Activated naive CD8-positive, alpha-beta T cell treated with anti-CD3 and anti-CD28 coated beads for 36 hours (primary cell): ENCODE measurements at regions not wholly inside any gene's neighbourhood (a gene's known extent, or its start where the extent isn't known, plus 50 kb on each side); places are given as distances from the start of the nearest gene placed in this dataset.

Experiments used
- DNase-seq: peaks from one replicate; pipeline ENCODE4 v3.0.0; 2021
- H3K27ac Mint-ChIP-seq: one replicate; pipeline ENCODE4 v1.8.0; 2022; ENCODE audit warnings: mild to moderate bottlenecking, moderate library complexity, mixed read lengths
- H3K27me3 Mint-ChIP-seq: one replicate; pipeline ENCODE4 v1.8.0; 2022; ENCODE audit warnings: mild to moderate bottlenecking, mixed read lengths
- H3K36me3 Mint-ChIP-seq: one replicate; pipeline ENCODE4 v1.8.0; 2021; ENCODE audit warnings: mild to moderate bottlenecking, mixed read lengths
- H3K4me1 Mint-ChIP-seq: one replicate; pipeline ENCODE4 v1.8.0; 2021; ENCODE audit warnings: mixed read lengths
- H3K4me3 Mint-ChIP-seq: one replicate; pipeline ENCODE4 v1.8.0; 2022; ENCODE audit warnings: mild to moderate bottlenecking, moderate library complexity, mixed read lengths
- H3K9me3 Mint-ChIP-seq: one replicate; pipeline ENCODE4 v1.8.0; 2022; ENCODE audit warnings: mixed read lengths

DNA sequence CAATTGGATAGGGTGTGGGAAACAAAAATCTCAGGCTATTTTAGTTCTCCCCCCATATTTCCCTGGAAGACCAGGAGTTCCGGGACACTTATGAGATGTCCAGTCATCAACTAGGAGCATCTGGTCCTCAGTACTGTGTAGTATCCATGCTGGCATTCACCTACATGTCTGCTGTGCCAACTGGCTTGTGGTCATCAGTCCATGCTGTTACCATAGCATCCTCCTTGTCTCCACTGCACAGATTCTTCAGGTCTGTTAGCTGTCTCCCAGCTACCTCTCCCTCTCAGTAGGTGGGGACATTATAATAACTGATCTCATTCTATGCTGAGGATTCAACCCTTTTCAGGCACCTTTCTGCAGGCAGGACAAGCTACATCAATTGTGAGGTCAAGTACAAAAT is 302.9 kb downstream of the BARHL2 start:
- Mint-ChIP-seq H3K36me3 (no peaks in the 10 kb centered on the region), H3K4me1 (no peaks in the 10 kb centered on the region), H3K4me3 (no peak overlapping the region), H3K9me3 (peaks cover 3% of the 10 kb centered on the region), H3K27me3 (no peaks in the 10 kb centered on the region), H3K27ac (no peak overlapping the region)
- DNase-seq = no peak

DNA sequence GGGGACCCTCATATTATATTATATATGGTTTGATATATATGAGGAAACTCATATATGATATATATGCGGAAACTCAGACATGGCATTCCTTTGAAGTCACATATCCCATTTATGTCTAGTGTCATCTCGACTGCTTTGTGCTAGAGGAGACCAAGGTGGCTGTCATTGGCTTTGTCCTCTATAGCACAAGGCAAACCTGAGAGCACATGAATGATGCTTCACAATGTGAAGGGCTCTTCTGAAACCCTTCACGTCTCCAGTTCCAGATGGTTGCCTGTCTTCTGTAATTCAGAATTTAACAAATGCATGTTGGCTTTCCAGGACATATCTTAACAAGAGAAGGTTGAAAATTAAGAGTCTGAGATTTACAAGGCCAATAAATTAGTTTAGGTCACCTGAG is 303.6 kb downstream of the BARHL2 start:
- Mint-ChIP-seq H3K27me3 (no peaks in the 10 kb centered on the region), H3K4me3 (no peak overlapping the region), H3K4me1 (no peaks in the 10 kb centered on the region), H3K27ac (no peak overlapping the region), H3K9me3 (peaks cover 3% of the 10 kb centered on the region), H3K36me3 (no peaks in the 10 kb centered on the region)
- DNase-seq = no peak

DNA sequence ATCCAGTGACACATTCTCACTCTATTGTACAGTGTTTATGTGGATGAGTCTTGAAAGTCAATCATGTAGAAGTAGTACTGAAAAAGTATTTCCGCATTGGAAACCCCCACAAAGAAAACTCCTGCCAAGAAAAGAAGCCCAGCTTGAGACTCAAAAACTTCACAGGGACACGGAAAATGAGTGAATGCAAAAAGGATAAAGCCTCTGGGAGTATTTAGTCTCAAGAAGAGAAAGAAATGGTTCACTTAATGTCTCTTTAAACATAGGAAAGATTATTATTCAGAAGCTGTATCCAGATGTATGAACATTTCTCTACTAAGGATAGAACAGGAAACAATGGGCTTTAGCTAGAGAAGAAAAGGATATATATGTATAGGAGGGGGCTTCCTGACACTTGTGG is 304.5 kb downstream of the BARHL2 start:
- Mint-ChIP-seq H3K27me3 (no peaks in the 10 kb centered on the region), H3K27ac (no peak overlapping the region), H3K36me3 (no peaks in the 10 kb centered on the region), H3K9me3 (peaks cover 3% of the 10 kb centered on the region), H3K4me3 (no peak overlapping the region), H3K4me1 (no peaks in the 10 kb centered on the region)
- no peak for DNase-seq

DNA sequence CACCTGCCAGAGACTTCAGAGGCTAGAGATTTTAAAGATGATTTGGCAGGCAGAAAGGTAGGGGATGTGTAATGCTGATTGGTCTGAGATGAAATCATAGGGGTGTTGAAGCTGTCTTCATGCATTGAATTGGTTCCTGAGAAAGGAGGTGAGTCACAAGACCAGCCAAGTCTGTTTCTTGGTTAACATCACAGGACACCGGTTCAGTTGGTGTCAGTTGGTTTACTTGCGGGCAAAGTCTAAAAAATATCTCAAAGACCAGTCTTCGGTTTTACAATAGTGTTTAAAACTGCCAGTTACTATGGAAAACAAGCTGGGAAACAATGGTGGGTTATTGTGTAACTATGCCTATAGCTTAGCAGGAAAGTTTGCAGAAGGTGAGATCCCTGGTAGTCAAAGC is 305.9 kb downstream of the BARHL2 start:
- Mint-ChIP-seq H3K36me3 (no peaks in the 10 kb centered on the region), H3K27ac (no peak overlapping the region), H3K4me3 (no peak overlapping the region), H3K9me3 (peaks cover 3% of the 10 kb centered on the region), H3K4me1 (no peaks in the 10 kb centered on the region), H3K27me3 (no peaks in the 10 kb centered on the region)
- DNase-seq = no peak

DNA sequence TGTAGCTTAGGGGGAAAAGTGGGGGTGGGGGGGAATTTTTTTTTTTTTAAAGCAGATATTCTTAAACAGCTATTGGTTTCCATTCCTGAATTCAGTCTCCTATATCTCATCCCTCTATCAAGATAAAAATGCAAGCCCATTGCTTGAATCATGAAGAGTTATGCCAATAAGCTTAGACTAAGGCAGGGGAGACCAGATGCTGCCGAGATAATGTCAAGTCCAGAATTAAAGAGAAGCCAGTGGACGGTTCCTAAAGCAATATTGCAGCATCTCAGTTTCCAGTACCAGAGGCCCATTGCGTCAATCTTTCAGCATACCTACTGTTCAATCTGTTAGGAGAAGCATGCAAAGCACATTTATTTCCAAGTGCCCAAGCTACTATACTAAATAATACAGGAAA is 309.4 kb downstream of the BARHL2 start:
- no peak overlapping the region for H3K27ac Mint-ChIP-seq
- H3K36me3 Mint-ChIP-seq = no peaks in the 10 kb centered on the region
- H3K9me3 Mint-ChIP-seq = no peaks in the 10 kb centered on the region
- no peak for DNase-seq
- no peaks in the 10 kb centered on the region for H3K4me1 Mint-ChIP-seq
- H3K4me3 Mint-ChIP-seq = no peak overlapping the region
- no peaks in the 10 kb centered on the region for H3K27me3 Mint-ChIP-seq

DNA sequence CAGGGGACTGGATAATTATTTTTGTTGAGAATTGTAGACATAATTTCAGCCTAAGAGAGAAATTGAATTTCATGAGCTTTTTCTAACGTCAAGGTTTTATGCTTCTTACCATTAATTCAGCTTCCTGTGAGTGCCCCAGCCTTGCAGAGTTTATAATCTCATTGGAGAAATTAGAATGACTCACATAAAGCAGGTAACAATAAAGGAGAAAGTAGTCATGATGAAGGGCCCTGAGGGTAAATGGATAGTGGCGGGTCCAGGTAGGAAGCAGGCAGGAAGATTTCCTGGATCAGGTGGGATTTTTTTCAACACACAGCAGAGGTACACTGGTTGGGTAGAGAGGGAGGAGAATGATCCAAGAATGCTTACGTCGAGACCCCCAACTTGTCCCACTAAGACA is 311.4 kb downstream of the BARHL2 start:
- H3K4me3 Mint-ChIP-seq = no peak overlapping the region
- no peak overlapping the region for H3K27ac Mint-ChIP-seq
- no peaks in the 10 kb centered on the region for H3K9me3 Mint-ChIP-seq
- no peaks in the 10 kb centered on the region for H3K27me3 Mint-ChIP-seq
- DNase-seq = no peak
- no peaks in the 10 kb centered on the region for H3K4me1 Mint-ChIP-seq
- H3K36me3 Mint-ChIP-seq = no peaks in the 10 kb centered on the region

DNA sequence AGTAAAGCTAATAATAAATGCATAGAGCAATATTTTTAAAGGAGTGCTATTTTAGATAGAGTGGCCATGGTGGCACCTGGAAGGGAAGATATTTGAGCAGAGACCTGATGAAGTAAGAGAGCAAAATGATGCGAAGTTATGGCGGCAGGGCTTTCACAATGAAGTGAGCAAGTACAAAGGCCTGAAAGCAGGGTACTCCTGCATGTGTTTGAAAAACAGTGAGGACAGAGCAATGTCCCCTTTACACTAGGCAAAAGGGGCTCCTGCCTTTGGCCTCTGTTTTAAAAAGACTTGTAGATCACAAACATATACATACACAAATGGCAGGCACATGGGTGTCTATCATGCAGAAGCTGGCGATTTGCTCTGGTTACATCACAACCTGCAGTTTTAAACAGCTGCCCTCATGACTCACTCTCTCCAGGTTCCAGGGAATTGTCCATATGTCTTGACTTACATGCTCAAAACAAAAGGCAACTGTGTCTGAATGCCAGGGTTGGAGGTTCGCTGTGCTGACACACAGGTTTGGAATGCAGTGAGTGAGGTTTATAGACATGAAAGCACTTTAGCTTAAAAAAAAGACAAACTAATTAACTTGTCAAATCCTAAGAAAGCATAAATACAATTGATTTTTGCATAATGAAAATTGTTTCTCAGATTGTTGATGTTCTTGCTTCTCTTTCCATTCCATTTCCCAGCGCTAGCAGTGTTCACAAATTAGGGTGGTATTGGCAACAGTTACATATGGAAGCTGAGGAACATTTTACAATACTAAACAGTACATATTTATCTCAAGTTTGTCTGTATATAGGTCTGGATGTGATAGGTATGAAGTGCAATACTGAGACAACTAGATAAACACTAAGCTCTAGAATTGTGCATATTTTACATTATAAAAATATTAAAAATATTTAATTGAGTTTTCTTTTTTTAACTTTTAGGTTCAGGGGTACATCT is 313.9 kb downstream of the BARHL2 start:
- H3K27ac Mint-ChIP-seq = no peak overlapping the region
- no peaks in the 10 kb centered on the region for H3K27me3 Mint-ChIP-seq
- no peak for DNase-seq
- H3K36me3 Mint-ChIP-seq = no peaks in the 10 kb centered on the region
- no peak overlapping the region for H3K4me3 Mint-ChIP-seq
- no peaks in the 10 kb centered on the region for H3K4me1 Mint-ChIP-seq
- no peaks in the 10 kb centered on the region for H3K9me3 Mint-ChIP-seq

DNA sequence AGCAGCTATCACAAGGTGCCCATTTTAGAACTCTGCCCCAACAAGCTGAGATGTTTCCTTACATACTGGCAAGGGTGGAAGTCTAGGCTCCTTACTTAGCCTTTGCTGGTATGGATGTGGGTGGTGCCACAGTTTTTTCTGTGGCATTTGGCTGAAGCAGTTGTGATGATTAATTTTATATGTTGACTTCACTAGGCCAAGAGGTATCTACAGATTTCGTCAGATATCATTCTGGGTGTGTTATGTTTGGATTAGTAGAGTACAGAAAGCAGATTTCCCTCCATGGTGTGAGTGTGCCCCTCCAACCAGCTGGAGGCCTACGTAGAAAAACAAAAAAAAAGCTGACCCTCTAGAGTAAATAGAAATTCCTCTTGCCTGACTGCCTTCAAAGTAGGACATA is 317.0 kb downstream of the BARHL2 start:
- Mint-ChIP-seq H3K9me3 (no peaks in the 10 kb centered on the region), H3K4me3 (no peak overlapping the region), H3K4me1 (no peaks in the 10 kb centered on the region), H3K27ac (no peak overlapping the region), H3K36me3 (no peaks in the 10 kb centered on the region), H3K27me3 (no peaks in the 10 kb centered on the region)
- no peak for DNase-seq

DNA sequence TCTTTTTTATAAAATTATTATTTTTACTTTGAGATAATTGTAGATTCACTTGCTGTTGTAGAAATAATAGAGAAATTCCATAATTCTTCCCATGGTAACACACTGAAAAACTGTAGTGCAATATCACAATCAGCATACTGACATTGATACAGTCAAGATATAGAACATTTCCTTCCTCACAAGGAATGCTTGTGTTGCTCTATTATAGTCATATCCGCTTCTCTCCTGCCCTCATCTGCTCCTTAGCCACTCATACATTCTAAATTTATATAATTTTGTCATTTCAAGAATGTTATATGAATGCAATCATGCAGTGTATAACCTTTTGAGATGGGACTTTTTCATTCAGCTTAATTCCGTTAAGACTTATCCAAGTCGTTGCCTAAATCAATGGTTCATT is 320.2 kb downstream of the BARHL2 start:
- Mint-ChIP-seq H3K27ac (no peak overlapping the region), H3K4me1 (no peaks in the 10 kb centered on the region), H3K4me3 (no peak overlapping the region), H3K27me3 (no peaks in the 10 kb centered on the region), H3K9me3 (no peaks in the 10 kb centered on the region), H3K36me3 (no peaks in the 10 kb centered on the region)
- DNase-seq = no peak

DNA sequence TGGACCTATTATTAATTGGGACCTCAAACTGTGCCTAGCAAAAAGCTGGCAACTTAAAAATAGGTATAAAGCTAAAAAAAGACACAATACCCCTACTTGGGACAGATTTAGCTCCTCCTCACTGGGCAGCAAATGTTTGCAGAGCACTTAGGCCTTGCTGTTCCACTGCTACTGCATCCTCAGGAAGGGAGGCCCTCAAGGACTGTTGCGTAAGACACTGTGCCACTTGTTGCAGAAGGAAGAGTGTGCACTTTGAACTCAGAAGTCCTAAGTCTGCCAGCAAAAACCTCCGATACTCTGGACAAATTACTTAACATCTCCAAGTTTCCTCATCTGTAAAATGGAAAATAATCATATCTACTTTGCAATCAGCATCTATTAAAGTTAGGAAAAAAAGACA is 322.9 kb downstream of the BARHL2 start:
- DNase-seq = no peak
- H3K36me3 Mint-ChIP-seq = no peaks in the 10 kb centered on the region
- H3K27me3 Mint-ChIP-seq = no peaks in the 10 kb centered on the region
- no peaks in the 10 kb centered on the region for H3K4me1 Mint-ChIP-seq
- no peak overlapping the region for H3K4me3 Mint-ChIP-seq
- no peaks in the 10 kb centered on the region for H3K9me3 Mint-ChIP-seq
- no peak overlapping the region for H3K27ac Mint-ChIP-seq

DNA sequence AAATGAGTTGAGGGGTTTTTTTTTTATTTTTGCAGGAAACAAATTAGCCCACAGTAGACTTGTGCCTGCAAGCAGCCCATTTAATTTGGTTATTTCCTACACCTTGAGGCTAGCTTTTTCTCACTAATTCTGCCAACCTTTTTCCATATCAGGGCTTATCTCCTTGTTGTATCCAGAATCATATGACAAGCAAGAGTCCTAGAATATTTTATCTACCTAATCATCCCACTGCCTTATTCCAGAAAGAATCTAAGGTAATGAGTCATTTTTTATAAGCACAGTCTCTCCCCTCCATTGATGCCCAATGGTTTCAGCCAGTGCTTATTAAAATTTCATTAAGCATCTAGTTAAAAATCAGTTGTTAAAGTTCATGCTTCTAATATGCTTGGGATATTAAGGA is 324.1 kb downstream of the BARHL2 start:
- no peaks in the 10 kb centered on the region for H3K9me3 Mint-ChIP-seq
- H3K27me3 Mint-ChIP-seq = no peaks in the 10 kb centered on the region
- DNase-seq = no peak
- no peak overlapping the region for H3K27ac Mint-ChIP-seq
- H3K4me1 Mint-ChIP-seq = no peaks in the 10 kb centered on the region
- H3K36me3 Mint-ChIP-seq = no peaks in the 10 kb centered on the region
- no peak overlapping the region for H3K4me3 Mint-ChIP-seq

DNA sequence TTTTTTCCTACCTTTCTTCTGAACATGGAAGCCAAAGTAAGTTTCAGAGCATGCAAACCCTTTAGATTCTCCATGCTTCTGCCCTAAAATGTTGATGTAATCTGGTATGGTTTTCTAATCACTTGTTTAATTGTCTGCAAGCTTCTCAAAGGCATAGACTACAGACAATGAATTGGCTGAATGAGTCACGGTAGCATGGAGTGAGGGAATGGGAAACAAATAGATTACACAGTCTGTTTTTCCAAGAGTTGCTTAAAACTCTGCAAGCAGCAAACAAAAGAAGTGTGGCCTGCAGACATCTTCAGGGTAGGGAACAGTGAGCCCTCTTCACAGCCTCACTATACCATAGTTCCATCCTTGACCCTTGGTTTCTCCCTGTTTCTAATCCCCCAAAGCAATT is 326.0 kb downstream of the BARHL2 start:
- no peaks in the 10 kb centered on the region for H3K9me3 Mint-ChIP-seq
- no peak for DNase-seq
- no peak overlapping the region for H3K4me3 Mint-ChIP-seq
- no peaks in the 10 kb centered on the region for H3K27me3 Mint-ChIP-seq
- no peaks in the 10 kb centered on the region for H3K4me1 Mint-ChIP-seq
- no peak overlapping the region for H3K27ac Mint-ChIP-seq
- H3K36me3 Mint-ChIP-seq = no peaks in the 10 kb centered on the region

DNA sequence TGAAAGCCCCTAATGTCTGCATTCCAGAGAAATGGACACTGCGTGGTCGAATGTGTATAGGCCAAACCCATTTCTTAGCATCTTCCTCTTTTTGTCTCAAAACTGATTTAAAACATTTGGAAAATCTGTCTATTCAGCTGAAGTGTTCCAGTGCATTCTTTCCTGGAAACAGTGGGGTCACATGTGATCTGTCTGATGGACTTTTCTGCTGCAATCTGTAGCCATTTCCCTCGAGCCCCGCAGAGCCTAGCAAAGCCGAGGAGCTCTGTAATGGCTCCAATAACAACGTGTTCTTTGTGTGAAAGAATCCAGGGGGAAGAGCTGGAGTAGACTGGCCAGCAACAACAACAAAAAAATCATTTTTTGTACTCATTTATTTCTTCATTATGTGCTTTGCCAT is 329.3 kb downstream of the BARHL2 start:
- Mint-ChIP-seq H3K4me3 (no peak overlapping the region), H3K4me1 (no peaks in the 10 kb centered on the region), H3K36me3 (no peaks in the 10 kb centered on the region), H3K27ac (no peak overlapping the region), H3K27me3 (no peaks in the 10 kb centered on the region), H3K9me3 (no peaks in the 10 kb centered on the region)
- no peak for DNase-seq

DNA sequence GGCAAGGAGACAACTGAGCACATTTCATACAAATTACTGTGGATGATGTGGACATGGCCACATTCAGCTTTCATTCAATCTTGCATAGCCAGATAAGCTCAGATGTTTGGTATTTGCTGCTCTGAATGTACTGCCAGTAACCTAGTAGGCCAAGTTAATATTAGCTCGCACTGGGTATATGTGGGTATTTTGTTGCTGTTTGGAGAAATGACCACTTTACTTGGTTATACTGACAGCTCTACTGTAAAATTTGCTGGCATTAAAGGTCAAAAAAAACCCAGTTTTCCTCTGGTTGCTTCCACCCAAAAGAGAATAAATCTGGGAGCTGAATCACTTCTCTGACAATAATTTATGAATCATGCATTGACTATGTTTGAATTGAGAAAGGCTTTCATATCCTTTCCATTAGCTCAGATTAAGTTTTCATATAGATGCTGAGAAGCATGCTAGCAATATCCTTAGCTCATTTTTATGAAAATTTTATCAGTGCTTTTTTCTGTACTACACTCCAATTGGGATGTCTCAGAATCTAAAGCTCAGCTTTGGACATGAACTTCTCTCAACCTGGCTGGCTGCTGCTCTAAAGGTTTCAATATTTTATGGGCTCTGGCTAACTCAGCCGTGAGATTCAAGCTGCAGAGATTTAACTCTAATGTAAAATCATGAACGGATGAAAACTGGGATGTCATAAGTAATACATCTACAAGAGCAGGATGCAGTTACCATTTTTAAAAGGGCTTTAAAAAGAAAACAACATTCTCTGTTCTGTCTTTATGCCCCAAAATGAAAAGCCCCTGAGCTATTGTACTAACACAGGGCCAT is 330.0 kb downstream of the BARHL2 start:
- no peak for DNase-seq
- Mint-ChIP-seq H3K36me3 (no peaks in the 10 kb centered on the region), H3K4me1 (no peaks in the 10 kb centered on the region), H3K9me3 (no peaks in the 10 kb centered on the region), H3K27me3 (no peaks in the 10 kb centered on the region), H3K27ac (no peak overlapping the region), H3K4me3 (no peak overlapping the region)

DNA sequence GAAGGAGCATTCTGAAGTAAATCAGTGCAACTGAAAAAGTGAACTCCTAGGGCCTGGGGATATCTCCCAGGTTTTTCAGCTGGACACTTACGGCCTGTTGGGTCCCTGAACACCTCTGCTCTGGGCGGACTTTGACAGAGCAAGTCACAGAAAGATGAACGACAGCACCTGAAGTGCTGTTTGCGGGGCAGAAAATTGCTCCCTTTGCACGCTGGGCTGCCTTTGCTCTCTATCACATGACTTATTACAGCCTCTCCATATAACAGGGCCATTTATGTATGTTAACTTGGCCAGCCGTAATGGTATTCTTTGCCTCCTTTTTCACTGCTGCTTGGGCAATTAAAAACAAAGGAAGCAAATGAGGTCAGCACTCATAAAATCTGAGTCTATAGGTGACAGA is 332.9 kb downstream of the BARHL2 start:
- Mint-ChIP-seq H3K4me3 (no peak overlapping the region), H3K36me3 (no peaks in the 10 kb centered on the region), H3K27me3 (no peaks in the 10 kb centered on the region), H3K27ac (no peak overlapping the region), H3K9me3 (no peaks in the 10 kb centered on the region), H3K4me1 (no peaks in the 10 kb centered on the region)
- DNase-seq = no peak

DNA sequence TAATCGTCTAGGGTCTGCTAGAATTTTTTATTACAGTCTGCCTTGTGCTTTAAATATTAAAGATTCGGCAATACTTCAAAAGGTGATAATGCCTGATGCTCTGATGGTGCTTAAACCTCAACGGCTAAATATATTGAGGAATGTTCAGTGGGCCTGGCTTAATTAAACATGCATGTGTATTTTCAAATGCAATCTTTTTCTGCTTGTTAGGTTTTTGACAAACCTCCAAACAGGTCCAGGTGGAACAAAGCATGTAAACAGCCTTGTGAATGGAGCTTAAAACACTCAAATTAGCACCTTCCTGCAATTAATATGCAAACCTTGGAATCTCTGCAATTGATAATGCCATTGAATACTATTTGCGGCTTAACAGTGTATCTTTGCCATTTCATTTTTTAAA is 334.9 kb downstream of the BARHL2 start:
- Mint-ChIP-seq H3K27ac (no peak overlapping the region), H3K9me3 (no peaks in the 10 kb centered on the region), H3K4me1 (no peaks in the 10 kb centered on the region), H3K4me3 (no peak overlapping the region), H3K27me3 (no peaks in the 10 kb centered on the region), H3K36me3 (no peaks in the 10 kb centered on the region)
- DNase-seq = no peak
